ENCODE measurements at regions not wholly inside any gene's neighbourhood (a gene's known extent, or its start where the extent isn't known, plus 50 kb on each side); places are given as distances from the start of the nearest gene placed in this dataset.
A peak's percentile ranks its signal among the peaks of the same experiment; 100 is the strongest.

GRCh38 chr21:39033878-39034589 is 149.2 kb downstream of the PSMG1 start:
- no peak for TF ChIP-seq CTCF (IDR thresholded peaks at IDR 0.05)
- peak overlapping the region; percentile 24 to 34 for H3K27ac ChIP-seq
- no peaks in the 10 kb centered on the region for H3K36me3 ChIP-seq
- peaks cover 4 to 9% of the 10 kb centered on the region in 2 donors for H3K4me1 ChIP-seq
- no peaks in the 10 kb centered on the region for H3K27me3 ChIP-seq
- DNase-seq (peak in 3 of 4 donors; percentile 76 to 88 (median 80)), ATAC-seq (peak; percentile 95)
- intact Hi-C loops (cut with DNase I): no loop called here
- H3K4me3 ChIP-seq: no peak overlapping the region
- H3K9me3 ChIP-seq: no peaks in the 10 kb centered on the region

- no peak overlapping the region for H3K4me3 ChIP-seq
- no peaks in the 10 kb centered on the region for H3K27me3 ChIP-seq
- DNase-seq: no peak
- intact Hi-C loops (cut with DNase I): no loop called here
- no peaks in the 10 kb centered on the region for H3K9me3 ChIP-seq
- TF ChIP-seq CTCF (IDR thresholded peaks at IDR 0.05): no peak
- H3K36me3 ChIP-seq: no peaks in the 10 kb centered on the region
- no peak for ATAC-seq
- H3K27ac ChIP-seq: no peak overlapping the region
- peaks cover 4% of the 10 kb centered on the region in 2 donors for H3K4me1 ChIP-seq
These were observed 153.1 kb downstream of the PSMG1 start for GRCh38 chr21:39029900-39030884.

DNA sequence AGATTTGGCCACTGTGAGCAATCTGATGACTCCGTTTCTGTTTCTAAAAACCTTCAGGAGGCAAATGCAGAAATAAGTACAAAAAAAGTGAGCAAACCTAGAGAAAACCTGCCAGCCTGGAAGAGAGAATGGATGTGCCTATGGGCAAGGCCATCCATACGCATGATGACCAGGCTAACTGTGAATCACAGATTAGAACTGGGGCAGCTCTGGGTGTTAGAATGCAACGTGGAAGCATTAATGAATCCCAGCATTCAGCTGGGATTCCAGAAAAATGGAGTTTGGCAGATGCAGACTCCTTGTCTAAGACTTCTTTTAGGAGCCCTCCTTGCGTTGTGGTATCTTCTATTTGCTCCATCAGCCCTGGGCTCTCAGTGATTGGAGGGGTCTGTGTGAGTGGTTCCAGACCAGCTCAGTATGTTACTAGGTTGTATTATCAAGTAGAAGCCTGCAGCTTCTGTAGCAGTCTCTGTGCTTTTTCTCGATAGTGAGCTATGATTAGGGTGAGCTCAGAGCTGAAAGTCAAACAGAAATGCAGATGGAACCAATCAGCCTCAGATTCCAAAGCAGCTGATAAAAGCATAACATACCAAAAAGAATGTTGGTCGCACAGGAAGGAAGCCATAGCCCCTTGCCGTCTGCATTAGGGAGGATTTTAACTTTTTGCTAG is 154.0 kb downstream of the PSMG1 start:
- H3K4me3 ChIP-seq: no peak overlapping the region
- intact Hi-C loops (cut with DNase I): no loop called here
- no peaks in the 10 kb centered on the region for H3K27me3 ChIP-seq
- no peak for TF ChIP-seq CTCF (IDR thresholded peaks at IDR 0.05)
- no peak for ATAC-seq
- peaks cover 0 to 2% of the 10 kb centered on the region in 2 donors for H3K9me3 ChIP-seq
- H3K27ac ChIP-seq: no peak overlapping the region
- H3K36me3 ChIP-seq: no peaks in the 10 kb centered on the region
- peaks cover 2 to 3% of the 10 kb centered on the region in 2 donors for H3K4me1 ChIP-seq
- peak in 2 of 4 donors; percentile 79 to 86 for DNase-seq

DNA sequence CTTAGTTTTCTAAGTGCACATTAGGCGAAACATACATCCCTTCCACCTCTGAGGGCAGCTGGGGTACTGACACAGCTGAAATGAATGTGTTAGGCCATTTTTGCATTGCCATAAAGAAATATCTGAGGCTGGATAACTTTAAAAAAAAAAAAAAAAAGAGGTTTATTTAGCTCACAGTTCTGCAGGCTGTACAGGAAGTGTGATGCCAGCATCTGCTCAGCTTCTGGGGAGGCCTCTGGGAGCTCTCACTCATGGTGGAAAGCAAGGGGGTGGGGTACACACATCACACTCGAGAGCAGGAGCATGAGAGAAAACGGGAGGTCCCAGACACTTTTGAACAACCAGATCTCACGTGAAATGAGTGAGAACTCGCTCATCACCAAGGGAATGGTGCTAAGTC is 158.1 kb downstream of the PSMG1 start:
- H3K4me1 ChIP-seq: peaks cover 20 to 26% of the 10 kb centered on the region in 2 donors
- H3K9me3 ChIP-seq: peaks cover 0 to 2% of the 10 kb centered on the region in 2 donors
- DNase-seq: no peak
- intact Hi-C loops (cut with DNase I): no loop called here
- H3K4me3 ChIP-seq: no peak overlapping the region
- no peaks in the 10 kb centered on the region for H3K36me3 ChIP-seq
- no peak for TF ChIP-seq CTCF (IDR thresholded peaks at IDR 0.05)
- no peaks in the 10 kb centered on the region for H3K27me3 ChIP-seq
- H3K27ac ChIP-seq: no peak overlapping the region
- no peak for ATAC-seq

All from left lung (tissue), 4 donors.